Dermis microvascular lymphatic vessel endothelial cell (primary cell): ENCODE measurements at regions not wholly inside any gene's neighbourhood (a gene's known extent, or its start where the extent isn't known, plus 50 kb on each side); places are given as distances from the start of the nearest gene placed in this dataset.
"Not testable (repeated sequence)": the region's sequence is repeated elsewhere in the genome, so short reads cannot be mapped to it uniquely, and the experiment has no call there.

ENCODE experiments used
- DNase-seq, 2 donors: peaks; one replicate each; pipeline versions ENCODE4 v3.0.0 to v3.0.0-alpha.2; 2010; ENCODE audit warnings: low read depth in 2 of 2

GRCh38 chr6:92723390-92723931 is 695.9 kb downstream of the EPHA7 start:
- DNase-seq, result no peak

DNA sequence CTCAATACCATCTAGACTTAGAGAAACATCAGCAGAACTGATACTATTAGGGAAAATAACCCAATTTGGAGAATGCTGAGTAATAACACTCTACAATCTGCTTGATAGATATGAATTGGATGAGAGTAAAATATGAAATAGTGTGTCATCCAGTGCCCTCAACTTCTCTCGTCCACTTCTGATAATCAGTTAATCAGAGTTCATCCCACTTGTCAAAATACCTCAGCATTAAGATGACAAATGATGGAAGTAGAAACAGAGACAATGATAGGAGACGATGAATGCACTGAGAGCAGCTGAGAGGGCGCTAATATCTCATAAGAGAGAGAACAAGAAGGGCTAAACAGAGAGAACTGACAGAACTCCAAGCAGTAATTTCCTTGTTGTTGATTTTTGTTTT is 699.6 kb downstream of the EPHA7 start:
- no peak for DNase-seq

GRCh38 chr6:92716638-92717037 is 702.7 kb downstream of the EPHA7 start:
- DNase-seq, result no peak

- DNase-seq, result no peak
Measured at GRCh38 chr6:92715991-92716390, 703.4 kb downstream of the EPHA7 start.

DNA sequence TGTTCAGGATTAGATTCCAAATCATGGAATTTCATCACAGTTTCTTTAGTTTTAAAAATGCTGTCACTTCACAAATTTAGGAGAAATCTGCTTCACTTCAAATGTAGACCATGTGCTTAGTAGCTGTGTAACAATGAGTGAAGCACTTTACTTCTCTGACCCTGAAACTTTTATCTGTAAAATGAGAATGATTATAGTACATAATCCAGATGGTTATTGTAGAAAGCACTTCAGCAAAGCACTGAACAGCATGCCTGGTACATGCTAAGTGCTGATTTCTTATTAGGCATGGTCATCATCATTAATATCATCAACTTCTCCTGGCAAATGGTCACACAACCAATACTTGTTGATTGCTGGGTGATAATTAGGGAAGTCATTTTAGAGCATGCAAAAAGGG is 705.0 kb downstream of the EPHA7 start:
- DNase-seq, result no peak

GRCh38 chr6:92710048-92710447 is 709.3 kb downstream of the EPHA7 start:
- no peak for DNase-seq

DNA sequence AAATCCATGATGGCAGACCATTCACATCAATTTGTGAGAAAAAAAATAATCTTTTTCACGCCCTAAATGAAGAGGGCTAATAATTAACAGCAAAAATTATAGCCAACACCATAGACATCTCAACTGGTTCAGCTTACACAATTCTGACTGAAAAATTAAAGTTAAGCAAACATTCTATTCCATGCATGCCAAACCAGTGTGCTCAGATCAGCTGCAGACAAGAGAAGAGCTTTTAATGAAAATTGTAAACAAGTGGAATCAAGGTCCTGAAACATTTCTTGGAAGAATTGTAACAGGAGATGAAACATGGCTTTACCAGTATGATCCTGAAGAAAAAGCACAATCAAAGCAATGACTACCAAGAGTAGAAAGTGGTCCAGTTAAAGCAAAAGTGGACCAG is 710.4 kb downstream of the EPHA7 start:
- DNase-seq, result no peak

DNA sequence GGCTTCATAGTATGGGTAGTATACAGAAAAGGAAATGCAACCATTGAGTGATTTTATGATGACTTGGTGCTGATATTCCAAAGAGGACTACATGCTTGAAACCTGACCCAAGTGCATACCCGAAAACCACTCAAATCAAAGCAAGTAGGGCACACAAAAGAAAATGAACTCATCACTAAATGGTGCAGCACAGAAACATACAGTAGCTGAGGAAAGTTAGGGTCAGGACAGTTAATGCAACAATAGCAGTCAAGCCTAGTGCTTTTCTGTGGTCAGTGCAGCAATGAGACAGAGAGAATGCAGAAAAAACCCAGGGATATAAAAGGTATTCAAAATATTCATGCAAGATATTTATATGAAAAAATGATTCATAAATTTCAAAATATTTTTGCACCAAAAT is 711.1 kb downstream of the EPHA7 start:
- no peak for DNase-seq

DNA sequence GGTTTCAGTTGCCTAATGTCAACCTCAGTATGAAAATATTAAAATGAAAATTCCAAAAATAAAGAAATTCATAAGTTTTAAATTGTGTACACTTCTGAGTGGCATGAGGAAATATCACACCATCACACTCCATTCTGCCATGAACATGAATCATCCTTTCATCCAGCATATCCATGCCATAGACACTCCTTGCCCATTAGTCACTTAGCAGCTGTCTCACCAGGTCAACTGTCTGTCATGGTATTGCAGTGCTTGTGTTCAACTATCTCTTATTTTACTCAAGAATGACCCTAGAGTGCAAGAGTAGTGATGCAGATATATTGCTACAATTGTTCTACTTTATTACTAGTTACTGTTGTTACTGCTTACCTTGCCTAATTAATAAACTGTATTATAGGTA is 712.4 kb downstream of the EPHA7 start:
- no peak for DNase-seq

DNA sequence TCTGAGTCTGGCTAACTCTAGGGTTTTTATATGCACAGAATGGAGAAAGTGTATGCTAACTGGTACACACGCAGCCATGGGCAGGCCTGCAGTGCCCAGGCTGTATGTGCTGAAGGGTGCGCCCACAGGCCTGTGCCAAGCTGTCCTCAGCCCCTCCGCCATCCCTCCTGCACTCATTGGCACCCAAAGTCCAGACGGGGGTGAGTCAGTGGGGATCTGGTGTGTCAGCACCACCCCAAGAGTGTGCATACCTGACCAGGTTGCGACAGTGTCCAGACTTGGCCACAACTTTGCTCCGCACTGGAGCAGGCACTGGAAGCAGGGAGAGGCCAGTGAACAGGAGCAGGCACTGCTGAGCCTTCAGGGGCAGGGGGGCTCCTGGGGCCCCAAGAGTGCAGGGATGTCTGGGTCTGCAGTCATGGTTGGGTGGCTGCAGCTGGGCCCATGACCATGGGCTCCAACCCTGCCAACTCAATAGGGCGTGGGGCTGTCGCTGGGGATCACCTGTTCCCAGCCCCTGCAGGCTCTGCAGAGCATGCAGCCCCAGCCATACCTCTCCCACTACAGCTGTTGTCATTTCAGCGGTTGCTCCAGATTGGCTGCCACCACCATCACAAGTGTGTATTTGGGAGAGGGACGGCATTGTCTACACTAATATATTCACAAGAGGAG is 717.8 kb downstream of the EPHA7 start:
- DNase-seq, result no peak

GRCh38 chr6:92700411-92700810 is 718.9 kb downstream of the EPHA7 start:
- DNase-seq, result no peak

DNA sequence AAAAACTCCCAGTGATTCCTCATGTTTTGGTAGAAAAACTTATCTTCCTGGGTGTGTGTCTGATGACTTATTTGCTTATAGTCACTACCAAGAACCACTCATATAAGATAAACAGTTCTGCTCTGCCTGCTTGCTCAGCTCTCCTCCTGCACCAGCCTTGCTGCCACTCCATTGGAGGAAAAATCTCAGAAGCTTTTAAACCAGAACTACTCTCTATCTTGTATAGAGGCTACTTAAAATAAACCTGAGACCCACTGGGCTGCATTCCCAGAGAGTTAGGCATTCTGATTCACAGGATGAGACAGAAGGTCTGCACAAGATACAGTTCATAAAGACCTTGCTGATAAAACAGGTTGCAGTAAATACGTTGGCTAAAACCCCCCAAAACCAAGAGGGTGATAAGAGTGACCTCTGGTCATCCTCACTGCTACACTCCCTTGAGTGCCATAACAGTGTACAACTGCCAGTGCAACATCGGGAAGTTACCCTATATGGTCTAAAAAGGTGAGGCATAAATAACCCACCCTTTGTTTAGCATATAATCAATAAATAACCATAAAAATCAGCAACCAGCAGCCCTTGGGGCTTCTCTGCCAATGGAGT is 728.3 kb downstream of the EPHA7 start:
- DNase-seq, result no peak

DNA sequence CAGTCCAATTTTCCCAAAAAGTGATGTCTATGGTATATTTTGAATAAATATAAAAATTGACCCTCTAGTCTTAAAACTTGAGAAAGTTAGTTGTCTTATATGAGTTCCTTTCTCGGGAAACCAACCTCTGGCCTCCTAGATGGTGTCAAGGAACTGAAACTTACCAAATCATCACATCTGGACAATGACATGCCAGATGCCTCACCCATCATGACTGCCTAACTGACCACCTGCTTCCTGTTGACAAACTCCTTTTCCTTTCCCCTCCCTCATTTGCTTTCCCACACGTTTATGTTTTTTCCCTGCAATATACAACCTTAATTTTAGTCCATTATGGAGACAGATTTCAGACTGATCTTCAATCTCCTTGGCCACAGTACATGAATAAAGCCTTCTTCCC is 731.0 kb downstream of the EPHA7 start:
- peak; percentile 6 to 19 for DNase-seq

DNA sequence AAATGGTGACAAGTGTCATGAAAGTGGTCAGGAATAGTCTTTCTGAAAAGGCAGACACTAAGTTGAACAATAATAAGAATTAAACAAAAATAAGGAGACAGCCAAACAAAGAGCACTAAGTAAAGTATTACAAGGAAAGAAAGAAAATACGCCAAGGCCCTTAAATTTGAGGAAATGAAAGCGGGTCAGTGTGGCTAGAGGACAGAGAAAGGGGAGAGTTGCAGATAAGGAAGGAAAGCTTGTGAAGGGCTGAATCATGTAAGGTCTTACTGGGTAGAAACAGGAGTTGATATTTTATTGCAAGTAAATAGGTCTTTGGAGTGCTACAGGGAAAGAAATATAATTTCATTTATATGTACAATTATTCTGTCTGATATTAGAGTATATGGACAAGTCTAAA is 732.1 kb downstream of the EPHA7 start:
- no peak for DNase-seq

GRCh38 chr6:92684386-92684785 is 735.0 kb downstream of the EPHA7 start:
- DNase-seq, result no peak

DNA sequence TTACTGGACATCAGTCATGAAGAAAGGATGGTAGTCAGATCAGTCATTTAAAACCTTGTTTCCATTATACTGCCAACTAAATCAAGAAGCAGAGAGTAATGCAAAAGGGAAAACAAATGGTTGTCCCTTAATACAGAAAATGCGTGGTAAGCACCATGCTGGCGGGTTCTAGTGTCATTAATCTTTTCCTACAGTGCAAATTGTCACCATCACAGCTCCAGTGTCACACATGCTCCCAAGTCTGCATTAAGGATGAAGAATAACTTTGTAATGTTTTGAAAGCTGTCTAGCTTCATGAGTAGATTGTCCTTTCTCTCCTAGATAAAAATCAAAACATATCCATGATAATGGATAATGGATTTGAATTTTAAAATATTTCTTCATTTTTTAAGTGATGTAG is 735.6 kb downstream of the EPHA7 start:
- no peak for DNase-seq

GRCh38 chr6:92682516-92683398 is 736.6 kb downstream of the EPHA7 start:
- no peak for DNase-seq

DNA sequence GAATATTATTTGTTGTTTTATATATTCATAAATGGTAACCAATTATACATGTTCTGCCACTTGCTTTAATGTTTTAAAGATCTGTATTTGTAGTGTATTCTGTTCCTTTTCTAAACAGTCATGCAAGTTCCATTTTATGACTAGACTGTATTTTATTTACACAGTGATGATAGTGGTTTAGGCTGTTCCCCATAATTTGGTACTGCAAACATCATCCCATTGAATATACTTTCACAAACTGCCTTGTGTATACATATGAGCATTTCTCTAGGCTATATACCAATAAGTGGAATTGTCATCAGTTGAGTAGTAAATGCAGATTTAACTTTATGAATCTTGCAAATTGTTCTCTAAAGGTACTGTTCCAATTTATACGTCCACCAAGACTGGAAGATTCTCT is 738.0 kb downstream of the EPHA7 start:
- DNase-seq, result no peak

GRCh38 chr6:92671462-92671861 is 747.9 kb downstream of the EPHA7 start:
- DNase-seq, result not testable (repeated sequence)

DNA sequence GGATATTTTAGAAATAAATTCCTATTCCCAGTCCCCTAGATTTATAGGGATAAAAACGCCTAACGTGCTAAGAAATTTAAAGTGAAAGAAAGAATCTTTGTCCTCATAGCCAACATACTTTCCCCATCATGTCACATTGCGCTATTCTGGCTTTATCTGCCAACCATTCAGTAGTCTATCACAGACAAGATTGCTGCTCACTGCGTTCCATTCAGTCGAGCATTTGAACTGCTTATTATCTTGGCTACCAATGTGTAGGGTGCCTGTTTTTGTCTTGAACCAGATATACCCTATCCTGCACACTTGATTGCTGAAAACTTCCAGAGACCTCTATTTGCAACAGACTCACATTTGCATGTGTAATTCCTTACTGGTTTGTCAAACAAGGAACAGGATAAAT is 751.5 kb downstream of the EPHA7 start:
- no peak for DNase-seq

DNA sequence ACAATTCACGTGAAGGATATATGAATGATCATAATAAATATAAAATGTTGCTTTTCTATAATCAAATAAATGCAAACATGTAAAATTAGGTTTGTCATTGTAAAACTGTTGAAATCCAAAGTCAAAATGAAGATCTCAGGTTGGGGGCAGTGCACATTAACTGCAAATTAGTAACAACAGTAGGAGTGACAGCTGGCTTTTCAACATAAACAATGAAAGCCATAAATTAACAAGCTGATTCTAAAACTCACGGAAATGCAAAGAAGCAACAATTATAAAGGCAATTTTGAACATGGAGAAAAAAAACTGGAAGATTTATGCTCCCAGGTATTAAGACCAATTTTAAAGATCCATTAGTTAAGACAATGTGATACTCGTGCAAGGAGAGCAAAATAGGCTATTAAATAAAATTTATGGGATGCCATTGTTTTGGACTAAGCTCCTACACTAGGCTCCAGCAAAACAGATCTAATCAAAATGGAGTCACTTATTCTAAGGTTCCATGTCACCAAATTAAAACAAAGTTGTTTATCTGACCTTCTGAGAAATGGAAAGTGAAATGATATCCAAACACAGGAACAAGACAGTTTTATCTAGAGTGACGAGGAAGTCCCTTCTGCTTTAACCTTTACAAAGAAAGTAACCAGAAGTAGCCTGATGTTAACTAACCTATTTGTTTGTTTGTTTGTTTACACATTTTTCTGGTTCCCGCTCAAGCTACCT is 770.8 kb downstream of the EPHA7 start:
- no peak for DNase-seq

GRCh38 chr6:92647630-92648029 is 771.7 kb downstream of the EPHA7 start:
- DNase-seq, result no peak
